ENCODE measurements at regions not wholly inside any gene's neighbourhood (a gene's known extent, or its start where the extent isn't known, plus 50 kb on each side); places are given as distances from the start of the nearest gene placed in this dataset.

DNA sequence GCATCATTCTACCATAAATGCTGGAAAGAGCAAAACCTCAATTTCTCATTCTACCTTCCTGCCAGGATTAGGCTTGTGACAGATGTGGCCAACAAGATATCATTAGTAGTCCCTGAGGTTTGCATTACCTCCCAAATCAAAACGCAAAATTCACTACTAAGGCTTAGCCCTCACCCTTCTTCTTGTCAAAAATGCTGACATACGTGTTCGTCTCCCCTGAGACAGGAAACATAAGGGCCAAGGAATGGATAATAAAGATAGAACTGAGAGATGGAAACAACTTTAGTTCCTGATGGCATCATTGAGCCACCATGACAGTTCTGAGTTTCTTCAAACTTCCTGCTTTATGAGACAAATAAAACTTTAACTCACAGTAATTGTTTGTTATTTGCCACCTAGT is 642.1 kb downstream of the NOVA1 start:
- no peak for TF ChIP-seq POLR2A (IDR thresholded peaks at IDR 0.05)
- TF ChIP-seq, protein P1, sequence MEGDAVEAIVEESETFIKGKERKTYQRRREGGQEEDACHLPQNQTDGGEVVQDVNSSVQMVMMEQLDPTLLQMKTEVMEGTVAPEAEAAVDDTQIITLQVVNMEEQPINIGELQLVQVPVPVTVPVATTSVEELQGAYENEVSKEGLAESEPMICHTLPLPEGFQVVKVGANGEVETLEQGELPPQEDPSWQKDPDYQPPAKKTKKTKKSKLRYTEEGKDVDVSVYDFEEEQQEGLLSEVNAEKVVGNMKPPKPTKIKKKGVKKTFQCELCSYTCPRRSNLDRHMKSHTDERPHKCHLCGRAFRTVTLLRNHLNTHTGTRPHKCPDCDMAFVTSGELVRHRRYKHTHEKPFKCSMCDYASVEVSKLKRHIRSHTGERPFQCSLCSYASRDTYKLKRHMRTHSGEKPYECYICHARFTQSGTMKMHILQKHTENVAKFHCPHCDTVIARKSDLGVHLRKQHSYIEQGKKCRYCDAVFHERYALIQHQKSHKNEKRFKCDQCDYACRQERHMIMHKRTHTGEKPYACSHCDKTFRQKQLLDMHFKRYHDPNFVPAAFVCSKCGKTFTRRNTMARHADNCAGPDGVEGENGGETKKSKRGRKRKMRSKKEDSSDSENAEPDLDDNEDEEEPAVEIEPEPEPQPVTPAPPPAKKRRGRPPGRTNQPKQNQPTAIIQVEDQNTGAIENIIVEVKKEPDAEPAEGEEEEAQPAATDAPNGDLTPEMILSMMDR (IDR thresholded peaks at IDR 0.05) = no peak
